ENCODE measurements at regions not wholly inside any gene's neighbourhood (a gene's known extent, or its start where the extent isn't known, plus 50 kb on each side); places are given as distances from the start of the nearest gene placed in this dataset.
"Not testable (repeated sequence)": the region's sequence is repeated elsewhere in the genome, so short reads cannot be mapped to it uniquely, and the experiment has no call there.

DNA sequence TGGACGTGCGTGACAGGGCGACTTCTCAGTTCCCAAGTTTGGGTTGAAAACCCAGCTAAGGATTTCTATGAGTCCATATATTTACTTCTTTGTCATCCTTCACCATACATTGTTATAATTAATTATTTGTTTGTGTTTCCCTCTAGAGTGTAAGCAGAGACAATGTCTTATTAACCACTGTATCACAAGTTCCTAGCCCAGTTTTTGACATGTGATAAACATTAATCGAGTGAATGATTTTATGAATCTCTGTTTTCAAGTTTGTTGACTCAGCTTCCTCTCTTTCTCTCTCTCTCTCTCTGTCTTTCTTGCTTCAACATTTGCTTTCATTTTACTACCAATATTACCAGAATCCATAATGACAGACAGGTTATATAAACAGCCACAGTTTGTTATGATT, 1259.6 kb upstream of the TENM4 start:
- Histone ChIP-seq H3K79me1 (ENCODE audit: insufficient read depth, low read depth, low read length, poor library complexity, severe bottlenecking) (no peaks in the 10 kb centered on the region), H3K27me3 (ENCODE audit: insufficient read depth, low read length) (no peaks in the 10 kb centered on the region), H2BK120ac (ENCODE audit: low read depth, low read length, poor library complexity, severe bottlenecking) (no peak overlapping the region), H3K79me2 (ENCODE audit: insufficient read depth, low read length) (no peaks in the 10 kb centered on the region), H3K23me2 (ENCODE audit: insufficient read length, low read depth, low read length, poor library complexity, severe bottlenecking) (no peaks in the 10 kb centered on the region), H2BK5ac (ENCODE audit: insufficient read length, low read length) (no peak overlapping the region), H3K4me1 (ENCODE audit: insufficient read depth, low read length) (no peaks in the 10 kb centered on the region), H4K20me1 (ENCODE audit: control insufficient read depth, insufficient read depth, insufficient read length) (no peaks in the 10 kb centered on the region), H3T11ph (ENCODE audit: low read length) (no peak overlapping the region), H2BK15ac (ENCODE audit: low read depth, low read length) (no peak overlapping the region), H4K91ac (ENCODE audit: insufficient read length, low read depth, low read length) (no peak overlapping the region), H3K27ac (ENCODE audit: insufficient read length, low read depth, low read length) (no peak overlapping the region), H3K9ac (ENCODE audit: extremely low read depth, insufficient read length, low read length) (no peak overlapping the region), H2BK12ac (ENCODE audit: insufficient read length, low read depth, low read length) (no peak overlapping the region), H3K14ac (ENCODE audit: insufficient read depth, low read length) (no peak overlapping the region), H3K9me3 (ENCODE audit: control insufficient read depth, low read depth, low read length) (no peaks in the 10 kb centered on the region), H4K8ac (replicated peaks; ENCODE audit: insufficient read length, low read depth, low read length) (no peak overlapping the region), H3K18ac (ENCODE audit: insufficient read length, low read depth, low read length) (no peak overlapping the region), H4K5ac (ENCODE audit: insufficient read length, low read depth, low read length) (no peak overlapping the region), H3K23ac (ENCODE audit: insufficient read length, low read depth, low read length) (no peak overlapping the region), H2BK20ac (ENCODE audit: low read depth, low read length, poor library complexity, severe bottlenecking) (no peak overlapping the region), H2AFZ (ENCODE audit: low read length) (no peak overlapping the region), H3K56ac (ENCODE audit: insufficient read length, low read depth, low read length) (no peak overlapping the region), H3K4ac (ENCODE audit: low read depth, low read length) (no peak overlapping the region), H2AK5ac (ENCODE audit: insufficient read length, low read length) (no peak overlapping the region), H3K4me2 (ENCODE audit: insufficient read depth, insufficient read length, low read length) (no peak overlapping the region)
- TF ChIP-seq CTCF (conservative IDR thresholded peaks at IDR 0.05) = no peak
- peaks cover 0 to 7% of the 10 kb centered on the region in 2 experiments; a peak in 2 of 4 replicates for H3K4me1 Mint-ChIP-seq
- no peak overlapping the region for H3K27ac Mint-ChIP-seq
- no peak overlapping the region for H3K4me3 Mint-ChIP-seq
- no peaks in the 10 kb centered on the region for H3K27me3 Mint-ChIP-seq (ENCODE audit: low read depth)
- no peak for DNase-seq
- no peaks in the 10 kb centered on the region for H3K36me3 Mint-ChIP-seq (ENCODE audit: insufficient read depth in 1 of 3, low read depth in 3 of 3)
- no peaks in the 10 kb centered on the region for H3K9me3 Mint-ChIP-seq
- WGBS (ENCODE audit: extremely low coverage, insufficient read length, low lambda C conversion rate) = no CpG with 5 or more reads among the region's 4 CpGs

DNA sequence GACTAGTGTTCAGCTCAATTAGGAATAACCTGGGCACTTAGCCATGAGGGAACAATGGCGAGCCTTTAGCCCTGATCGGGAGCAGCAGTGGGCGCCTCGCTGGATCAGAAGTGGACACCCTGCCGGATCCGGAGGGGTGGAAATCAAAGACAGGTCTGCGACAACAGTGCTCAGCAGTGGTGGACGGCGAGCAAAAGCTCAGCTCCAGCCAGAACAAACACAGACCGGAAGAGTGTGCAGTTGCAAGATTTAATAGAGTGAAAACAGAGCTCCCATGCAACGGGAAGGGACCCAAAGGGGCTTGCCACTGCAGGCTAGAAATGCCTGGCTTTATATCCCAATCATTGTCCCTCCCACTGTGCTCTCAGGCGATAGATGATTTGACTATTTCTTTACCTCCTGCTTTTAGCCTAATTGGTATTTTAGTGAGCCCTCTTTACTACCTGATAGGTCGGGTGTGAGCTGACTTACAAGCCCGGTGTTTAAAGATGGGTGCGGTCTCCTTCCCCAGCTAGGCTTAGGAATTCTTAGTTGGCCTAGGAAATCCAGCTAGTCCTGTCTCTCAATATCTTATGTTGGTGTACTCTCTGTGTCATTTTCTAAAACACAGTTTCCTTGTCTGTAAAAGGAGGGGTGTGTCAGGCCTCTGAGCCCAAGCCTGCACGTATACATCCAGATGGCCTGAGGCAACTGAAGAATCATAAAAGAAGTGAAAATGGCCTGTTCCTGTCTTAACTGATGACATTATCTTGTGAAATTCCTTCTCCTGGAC, 1258.8 kb upstream of the TENM4 start:
- not testable (repeated sequence) for DNase-seq; H2BK15ac ChIP-seq (ENCODE audit: low read depth, low read length)

More for the DNA sequence above, 1258.8 kb upstream of the TENM4 start:
- not testable (repeated sequence) for H3K4ac ChIP-seq (ENCODE audit: low read depth, low read length); H2BK12ac ChIP-seq (ENCODE audit: insufficient read length, low read depth, low read length); H2BK20ac ChIP-seq (ENCODE audit: low read depth, low read length, poor library complexity, severe bottlenecking); H3K27ac ChIP-seq (ENCODE audit: insufficient read length, low read depth, low read length); H3K4me3 Mint-ChIP-seq; H3K79me2 ChIP-seq (ENCODE audit: insufficient read depth, low read length); H3K79me1 ChIP-seq (ENCODE audit: insufficient read depth, low read depth, low read length, poor library complexity, severe bottlenecking); H3T11ph ChIP-seq (ENCODE audit: low read length); H4K20me1 ChIP-seq (ENCODE audit: control insufficient read depth, insufficient read depth, insufficient read length); H4K8ac ChIP-seq (replicated peaks; ENCODE audit: insufficient read length, low read depth, low read length); H3K27me3 ChIP-seq (ENCODE audit: insufficient read depth, low read length); H2AFZ ChIP-seq (ENCODE audit: low read length); H2BK120ac ChIP-seq (ENCODE audit: low read depth, low read length, poor library complexity, severe bottlenecking); H3K23me2 ChIP-seq (ENCODE audit: insufficient read length, low read depth, low read length, poor library complexity, severe bottlenecking); H3K18ac ChIP-seq (ENCODE audit: insufficient read length, low read depth, low read length); H2AK5ac ChIP-seq (ENCODE audit: insufficient read length, low read length); H3K4me1 Mint-ChIP-seq; H3K9me3 ChIP-seq (ENCODE audit: control insufficient read depth, low read depth, low read length); H3K9me3 Mint-ChIP-seq; H3K4me1 ChIP-seq (ENCODE audit: insufficient read depth, low read length); H4K91ac ChIP-seq (ENCODE audit: insufficient read length, low read depth, low read length); H2BK5ac ChIP-seq (ENCODE audit: insufficient read length, low read length); H3K36me3 Mint-ChIP-seq (ENCODE audit: insufficient read depth in 1 of 3, low read depth in 3 of 3); H4K5ac ChIP-seq (ENCODE audit: insufficient read length, low read depth, low read length); H3K9ac ChIP-seq (ENCODE audit: extremely low read depth, insufficient read length, low read length); H3K14ac ChIP-seq (ENCODE audit: insufficient read depth, low read length); H3K27me3 Mint-ChIP-seq (ENCODE audit: low read depth); H3K23ac ChIP-seq (ENCODE audit: insufficient read length, low read depth, low read length); H3K56ac ChIP-seq (ENCODE audit: insufficient read length, low read depth, low read length); H3K4me2 ChIP-seq (ENCODE audit: insufficient read depth, insufficient read length, low read length)
- WGBS (ENCODE audit: extremely low coverage, insufficient read length, low lambda C conversion rate) = no CpG with 5 or more reads among the region's 16 CpGs
- H3K27ac Mint-ChIP-seq = peak overlapping the region in 1 of 3 experiments; percentile 52; a peak in 1 of 7 replicates

Data from H9 (cell line).